Lung (tissue), 11 donors: ENCODE measurements at regions not wholly inside any gene's neighbourhood (a gene's known extent, or its start where the extent isn't known, plus 50 kb on each side); places are given as distances from the start of the nearest gene placed in this dataset.

Experiments used
- ATAC-seq: fragments of 200-7000 bp; cut with Tn5 transposase; one replicate; pipeline ENCODE4 v1.9.1; 2020; ENCODE audit warnings: moderate number of reproducible peaks; ENCODE audit not compliant: insufficient read depth, low FRiP score
- DNase-seq, 3 donors: peaks; one replicate each; pipeline ENCODE4 v3.0.0-alpha.2; 2013 to 2017
- H3K27ac ChIP-seq, 2 donors: one replicate each; pipeline ENCODE4 v1.5.1; 2013; ENCODE audit warnings: mild to moderate bottlenecking in 2 of 2, moderate library complexity in 2 of 2, control low read depth in 1 of 2, inconsistent platforms in 1 of 2, low read depth in 1 of 2, low read length in 1 of 2
- H3K27me3 ChIP-seq, 3 donors: one replicate each; pipeline ENCODE4 v1.5.1; 2013; ENCODE audit warnings: low read length in 2 of 3; ENCODE audit not compliant: control insufficient read depth in 3 of 3, insufficient read depth in 3 of 3
- H3K36me3 ChIP-seq, 4 donors: one replicate each; pipeline ENCODE4 v1.5.1; 2013; ENCODE audit warnings: low read length in 4 of 4, mild to moderate bottlenecking in 1 of 4, moderate library complexity in 1 of 4; ENCODE audit not compliant: control insufficient read depth in 4 of 4, insufficient read depth in 4 of 4
- H3K4me1 ChIP-seq, 5 donors: one replicate each; pipeline ENCODE4 v1.5.1; 2013; ENCODE audit warnings: low read length in 5 of 5, mild to moderate bottlenecking in 2 of 5, moderate library complexity in 1 of 5; ENCODE audit not compliant: control insufficient read depth in 5 of 5, insufficient read depth in 5 of 5
- H3K4me3 ChIP-seq: one replicate; pipeline ENCODE4 v1.5.1; 2013; ENCODE audit warnings: mild to moderate bottlenecking, control low read depth, moderate library complexity
- H3K9ac ChIP-seq, 2 donors: one replicate each; pipeline ENCODE4 v1.5.1; 2013; ENCODE audit warnings: low read length in 2 of 2, control low read depth in 1 of 2; ENCODE audit not compliant: insufficient read depth in 1 of 2
- H3K9me3 ChIP-seq, 4 donors: one replicate each; pipeline ENCODE4 v1.5.1; 2013; ENCODE audit warnings: low read length in 3 of 4, mild to moderate bottlenecking in 1 of 4, moderate library complexity in 1 of 4; ENCODE audit not compliant: control insufficient read depth in 4 of 4, insufficient read depth in 3 of 4
- WGBS, 2 donors: extraction: QIAGEN DNeasy Blood & Tissue Kit; methylation state at CpG; one replicate each; pipeline ENCODE4 v1.1.7; 2013; 5-methylcytosine and 5-hydroxymethylcytosine counted together
- TF ChIP-seq, protein P1 (sequence below): IDR thresholded peaks from 2 replicates; pipeline ENCODE4 v1.5.1; 2012; ENCODE audit warnings: mild to moderate bottlenecking; ENCODE audit errors: control extremely low read depth, extremely low read depth
- donor health status: control.
- donor health status: control.
- donor health status: Bipolar disorder and iron deficiency.
- donor health status: healthy.
- donor health status: DM: yes; HTN: yes; CAD: no.

DNA sequence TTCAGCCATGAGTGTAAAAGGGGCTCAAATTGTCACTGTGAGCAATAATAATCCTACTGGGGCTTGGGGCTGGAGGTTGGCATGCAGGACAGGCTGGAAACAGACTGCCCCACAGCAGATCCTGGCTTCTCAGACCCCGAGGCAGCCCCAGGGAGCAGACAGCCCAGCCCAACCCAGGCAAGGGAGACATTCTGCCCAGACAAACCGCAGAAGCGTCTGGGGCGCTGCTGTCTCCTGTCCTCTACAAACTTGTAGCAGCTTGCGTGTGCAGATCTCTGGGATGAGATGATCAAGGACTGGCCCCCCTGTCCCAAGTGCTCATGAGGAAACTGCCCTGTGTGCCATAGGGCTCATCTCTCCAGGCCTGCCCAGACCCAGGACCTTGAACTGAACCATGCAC lies 84.6 kb downstream of the MAFB start:
- DNase-seq, result no peak
- no peak overlapping the region for H3K4me3 ChIP-seq
- H3K9me3 ChIP-seq, result peaks cover 0 to 2% (median under 1%) of the 10 kb centered on the region in 4 donors
- TF ChIP-seq, protein P1, sequence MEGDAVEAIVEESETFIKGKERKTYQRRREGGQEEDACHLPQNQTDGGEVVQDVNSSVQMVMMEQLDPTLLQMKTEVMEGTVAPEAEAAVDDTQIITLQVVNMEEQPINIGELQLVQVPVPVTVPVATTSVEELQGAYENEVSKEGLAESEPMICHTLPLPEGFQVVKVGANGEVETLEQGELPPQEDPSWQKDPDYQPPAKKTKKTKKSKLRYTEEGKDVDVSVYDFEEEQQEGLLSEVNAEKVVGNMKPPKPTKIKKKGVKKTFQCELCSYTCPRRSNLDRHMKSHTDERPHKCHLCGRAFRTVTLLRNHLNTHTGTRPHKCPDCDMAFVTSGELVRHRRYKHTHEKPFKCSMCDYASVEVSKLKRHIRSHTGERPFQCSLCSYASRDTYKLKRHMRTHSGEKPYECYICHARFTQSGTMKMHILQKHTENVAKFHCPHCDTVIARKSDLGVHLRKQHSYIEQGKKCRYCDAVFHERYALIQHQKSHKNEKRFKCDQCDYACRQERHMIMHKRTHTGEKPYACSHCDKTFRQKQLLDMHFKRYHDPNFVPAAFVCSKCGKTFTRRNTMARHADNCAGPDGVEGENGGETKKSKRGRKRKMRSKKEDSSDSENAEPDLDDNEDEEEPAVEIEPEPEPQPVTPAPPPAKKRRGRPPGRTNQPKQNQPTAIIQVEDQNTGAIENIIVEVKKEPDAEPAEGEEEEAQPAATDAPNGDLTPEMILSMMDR, result no peak
- no peaks in the 10 kb centered on the region for H3K27me3 ChIP-seq
- H3K36me3 ChIP-seq, result no peaks in the 10 kb centered on the region
- ATAC-seq, result no peak
- 86 to 91% methylated on average over 5 of the region's 5 CpGs for WGBS, 2 donors
- H3K9ac ChIP-seq, result no peak overlapping the region
- peaks cover 0 to 3% (median 0%) of the 10 kb centered on the region in 5 donors for H3K4me1 ChIP-seq
- no peak overlapping the region for H3K27ac ChIP-seq

DNA sequence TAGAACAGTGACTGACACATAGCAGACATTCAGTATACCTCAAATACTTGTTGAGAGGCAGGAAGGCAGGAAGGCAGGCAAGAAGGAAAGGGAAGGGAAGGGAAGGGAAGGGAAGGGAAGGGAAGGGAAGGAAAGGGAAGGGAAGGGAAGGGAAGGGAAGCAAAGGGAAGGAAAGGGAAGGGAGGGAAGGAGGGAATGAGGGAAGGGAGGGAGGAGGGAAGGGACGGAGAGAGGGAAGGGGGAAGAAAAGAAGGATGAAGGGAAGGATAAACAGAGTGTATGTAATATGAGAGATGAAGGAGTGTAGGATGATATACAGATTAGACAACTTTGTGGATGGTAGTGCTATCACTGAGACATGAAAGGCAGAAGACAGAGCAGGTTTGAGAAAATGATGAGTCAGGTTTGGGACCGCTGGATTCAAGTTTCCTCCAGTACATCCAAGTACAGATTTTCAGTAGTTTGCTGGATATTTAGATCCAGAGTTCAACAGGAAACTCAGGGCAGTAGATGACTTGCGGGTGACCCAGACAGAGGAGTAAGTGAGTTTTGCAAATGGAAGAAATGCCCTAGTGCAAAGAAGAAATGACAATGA lies 85.9 kb downstream of the MAFB start:
- TF ChIP-seq, protein P1, result no peak
- Histone ChIP-seq H3K4me3 (no peak overlapping the region), H3K9me3 (peaks cover 0 to 7% (median 2%) of the 10 kb centered on the region in 4 donors), H3K36me3 (no peaks in the 10 kb centered on the region), H3K27me3 (no peaks in the 10 kb centered on the region), H3K27ac (no peak overlapping the region), H3K4me1 (peaks cover 0 to 3% (median 0%) of the 10 kb centered on the region in 5 donors), H3K9ac (no peak overlapping the region)
- ATAC-seq (no peak), DNase-seq (no peak)
- WGBS, 2 donors, result 74 to 89% methylated on average over 3 of the region's 3 CpGs

DNA sequence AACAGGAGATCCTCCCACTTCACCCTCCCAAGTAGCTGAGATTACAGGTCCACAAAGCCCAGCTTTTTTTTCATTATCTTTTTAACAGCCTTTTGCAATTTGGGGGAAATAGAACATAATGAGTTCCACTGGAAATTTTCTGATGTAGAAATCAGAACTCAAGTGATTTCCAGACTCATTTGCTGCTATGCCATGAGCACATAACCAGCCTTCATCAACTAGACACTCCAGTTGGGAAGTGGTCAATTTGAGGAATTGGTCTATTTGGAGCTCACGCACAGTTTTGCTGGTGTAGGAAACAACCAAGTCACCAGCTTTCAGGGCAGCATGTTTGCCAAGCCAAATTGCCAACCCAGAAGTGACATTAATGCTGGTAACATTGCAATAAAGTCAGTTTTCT lies 86.7 kb downstream of the MAFB start:
- ATAC-seq (no peak), DNase-seq (peak in 1 of 3 donors; percentile 13)
- Histone ChIP-seq H3K27ac (no peak overlapping the region), H3K27me3 (no peaks in the 10 kb centered on the region), H3K9ac (no peak overlapping the region), H3K4me1 (peaks cover 0 to 3% (median 0%) of the 10 kb centered on the region in 5 donors), H3K36me3 (no peaks in the 10 kb centered on the region), H3K9me3 (peaks cover 0 to 7% (median 2%) of the 10 kb centered on the region in 4 donors), H3K4me3 (no peak overlapping the region)
- TF ChIP-seq, protein P1, result no peak
- WGBS, 2 donors, result 90 to 94% methylated on average over 1 of the region's 1 CpG
